ENCODE measurements at regions not wholly inside any gene's neighbourhood (a gene's known extent, or its start where the extent isn't known, plus 50 kb on each side); places are given as distances from the start of the nearest gene placed in this dataset.

DNA sequence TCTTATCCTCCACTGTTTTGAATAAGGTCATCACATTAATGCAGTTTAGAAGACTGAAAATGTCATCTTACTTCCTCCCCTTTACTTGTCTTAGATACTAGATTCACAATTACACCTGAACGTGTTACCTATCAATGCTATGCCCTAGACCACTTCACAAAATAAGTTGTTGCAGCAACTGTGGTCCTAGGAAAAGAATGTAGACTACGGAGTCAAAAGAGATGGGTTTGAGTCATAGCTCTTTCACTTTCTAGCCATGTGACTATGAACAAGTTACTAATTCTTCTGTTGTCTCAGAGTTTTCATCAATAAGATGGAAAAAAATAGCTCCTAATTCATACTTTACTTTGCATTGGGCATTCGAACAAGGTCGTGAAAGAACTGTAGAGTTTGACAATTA lies 164.3 kb upstream of the PREP start:
- no peak for FAIRE-seq
- Histone ChIP-seq H3K4me3 (ENCODE audit: low read depth, low read length) (no peak overlapping the region), H3K36me3 (ENCODE audit: control insufficient read depth, insufficient read depth, low read length) (no peaks in the 10 kb centered on the region), H3K27me3 (ENCODE audit: control insufficient read depth, insufficient read depth, low read length) (no peaks in the 10 kb centered on the region)
- TF ChIP-seq, protein P1, sequence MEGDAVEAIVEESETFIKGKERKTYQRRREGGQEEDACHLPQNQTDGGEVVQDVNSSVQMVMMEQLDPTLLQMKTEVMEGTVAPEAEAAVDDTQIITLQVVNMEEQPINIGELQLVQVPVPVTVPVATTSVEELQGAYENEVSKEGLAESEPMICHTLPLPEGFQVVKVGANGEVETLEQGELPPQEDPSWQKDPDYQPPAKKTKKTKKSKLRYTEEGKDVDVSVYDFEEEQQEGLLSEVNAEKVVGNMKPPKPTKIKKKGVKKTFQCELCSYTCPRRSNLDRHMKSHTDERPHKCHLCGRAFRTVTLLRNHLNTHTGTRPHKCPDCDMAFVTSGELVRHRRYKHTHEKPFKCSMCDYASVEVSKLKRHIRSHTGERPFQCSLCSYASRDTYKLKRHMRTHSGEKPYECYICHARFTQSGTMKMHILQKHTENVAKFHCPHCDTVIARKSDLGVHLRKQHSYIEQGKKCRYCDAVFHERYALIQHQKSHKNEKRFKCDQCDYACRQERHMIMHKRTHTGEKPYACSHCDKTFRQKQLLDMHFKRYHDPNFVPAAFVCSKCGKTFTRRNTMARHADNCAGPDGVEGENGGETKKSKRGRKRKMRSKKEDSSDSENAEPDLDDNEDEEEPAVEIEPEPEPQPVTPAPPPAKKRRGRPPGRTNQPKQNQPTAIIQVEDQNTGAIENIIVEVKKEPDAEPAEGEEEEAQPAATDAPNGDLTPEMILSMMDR (IDR thresholded peaks at IDR 0.05; ENCODE audit: insufficient read depth, low read length, severe bottlenecking): no peak
- no peak for DNase-seq (ENCODE audit: low read depth)

DNA sequence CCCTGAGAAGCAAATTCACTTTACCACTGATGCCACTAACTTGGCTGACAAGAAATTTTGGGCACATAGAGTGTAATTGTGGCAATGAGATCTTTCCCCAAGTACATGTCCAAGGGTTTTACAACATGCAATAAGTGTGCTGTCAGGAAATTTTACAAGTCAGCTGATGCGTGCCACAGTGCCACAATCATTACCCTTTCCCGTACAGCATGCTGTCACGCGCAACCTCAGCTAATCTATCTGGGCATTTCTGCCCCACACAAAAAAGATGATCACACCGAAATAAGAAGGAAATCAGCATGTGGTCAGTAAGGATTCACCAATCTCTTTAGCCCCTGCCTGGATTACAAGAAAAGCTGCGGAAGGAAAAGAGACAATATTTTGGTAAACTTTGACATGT lies 163.6 kb upstream of the PREP start:
- Histone ChIP-seq H3K4me3 (ENCODE audit: low read depth, low read length) (no peak overlapping the region), H3K27me3 (ENCODE audit: control insufficient read depth, insufficient read depth, low read length) (no peaks in the 10 kb centered on the region), H3K36me3 (ENCODE audit: control insufficient read depth, insufficient read depth, low read length) (no peaks in the 10 kb centered on the region)
- TF ChIP-seq, protein P1 (IDR thresholded peaks at IDR 0.05; ENCODE audit: insufficient read depth, low read length, severe bottlenecking): no peak
- FAIRE-seq (no peak), DNase-seq (ENCODE audit: low read depth) (no peak)

DNA sequence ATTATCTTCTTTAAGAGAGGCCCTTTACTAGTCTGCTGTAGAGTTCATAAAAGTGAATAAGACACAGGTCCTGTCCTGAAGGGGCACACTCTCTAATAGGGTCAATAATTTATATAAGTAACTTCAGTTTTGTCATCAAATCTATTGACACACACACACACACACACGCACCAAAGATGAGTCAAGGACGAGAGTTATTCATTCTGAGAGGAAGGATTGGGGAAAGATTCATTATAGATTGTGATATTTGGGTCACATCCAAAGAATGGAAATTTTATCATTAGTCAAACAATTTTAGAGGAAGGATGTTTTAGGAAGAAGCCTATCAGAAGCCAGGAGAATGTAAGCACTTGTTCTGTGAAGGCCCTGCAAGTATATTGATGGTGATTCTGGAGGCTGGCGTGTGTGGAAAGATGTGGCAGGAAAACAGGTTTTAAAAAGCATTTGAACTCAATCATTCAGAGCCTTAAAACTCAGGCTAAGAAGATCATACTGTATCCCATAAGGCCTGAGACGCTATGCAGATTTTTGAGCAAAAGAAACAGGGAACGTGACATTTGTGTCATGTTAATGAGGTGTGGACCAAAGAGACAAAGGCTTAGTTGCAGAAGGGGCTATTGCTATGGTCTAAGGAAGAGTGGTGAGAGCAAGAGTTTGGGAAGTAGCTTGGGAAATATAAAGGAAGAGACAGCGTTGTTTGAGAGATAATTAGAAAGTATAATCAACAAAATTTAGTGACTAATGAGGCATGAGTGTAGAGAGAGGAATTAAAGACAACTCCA lies 161.4 kb upstream of the PREP start:
- no peak overlapping the region for H3K4me3 ChIP-seq (ENCODE audit: low read depth, low read length)
- no peaks in the 10 kb centered on the region for H3K36me3 ChIP-seq (ENCODE audit: control insufficient read depth, insufficient read depth, low read length)
- DNase-seq (ENCODE audit: low read depth) (no peak), FAIRE-seq (no peak)
- TF ChIP-seq, protein P1 (IDR thresholded peaks at IDR 0.05; ENCODE audit: insufficient read depth, low read length, severe bottlenecking): no peak
- no peaks in the 10 kb centered on the region for H3K27me3 ChIP-seq (ENCODE audit: control insufficient read depth, insufficient read depth, low read length)

DNA sequence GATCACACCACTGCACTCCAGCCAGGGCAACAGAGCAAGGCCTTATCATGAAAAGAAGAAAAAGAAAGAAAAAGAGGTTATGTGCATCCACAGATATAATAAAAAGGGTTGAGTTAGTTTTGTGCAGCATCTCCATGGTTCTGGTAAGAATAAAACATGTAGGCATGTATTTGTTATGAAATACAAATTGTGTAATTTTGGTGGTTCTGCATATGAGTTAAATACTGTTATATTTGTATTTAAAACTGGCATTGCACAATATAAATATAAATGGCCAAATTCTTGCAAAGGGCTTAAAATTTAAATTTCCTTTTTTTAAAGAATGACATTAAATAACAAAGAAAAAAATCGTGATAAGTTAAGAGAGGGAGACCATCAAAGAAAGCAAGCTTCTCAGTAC lies 159.1 kb upstream of the PREP start:
- TF ChIP-seq, protein P1 (IDR thresholded peaks at IDR 0.05; ENCODE audit: insufficient read depth, low read length, severe bottlenecking): no peak
- no peaks in the 10 kb centered on the region for H3K27me3 ChIP-seq (ENCODE audit: control insufficient read depth, insufficient read depth, low read length)
- DNase-seq (ENCODE audit: low read depth) (no peak), FAIRE-seq (no peak)
- no peak overlapping the region for H3K4me3 ChIP-seq (ENCODE audit: low read depth, low read length)
- H3K36me3 ChIP-seq (ENCODE audit: control insufficient read depth, insufficient read depth, low read length): no peaks in the 10 kb centered on the region

- FAIRE-seq (peak; percentile 43), DNase-seq (ENCODE audit: low read depth) (peak; percentile 56)
- Histone ChIP-seq H3K27me3 (ENCODE audit: control insufficient read depth, insufficient read depth, low read length) (no peaks in the 10 kb centered on the region), H3K36me3 (ENCODE audit: control insufficient read depth, insufficient read depth, low read length) (no peaks in the 10 kb centered on the region), H3K4me3 (ENCODE audit: low read depth, low read length) (no peak overlapping the region)
- TF ChIP-seq, protein P1 (IDR thresholded peaks at IDR 0.05; ENCODE audit: insufficient read depth, low read length, severe bottlenecking): no peak
These were observed 158.6 kb upstream of the PREP start for GRCh38 chr6:105561486-105561885.

GRCh38 chr6:105560611-105561066 lies 157.8 kb upstream of the PREP start:
- TF ChIP-seq, protein P1 (IDR thresholded peaks at IDR 0.05; ENCODE audit: insufficient read depth, low read length, severe bottlenecking): no peak
- Histone ChIP-seq H3K36me3 (ENCODE audit: control insufficient read depth, insufficient read depth, low read length) (no peaks in the 10 kb centered on the region), H3K4me3 (ENCODE audit: low read depth, low read length) (no peak overlapping the region), H3K27me3 (ENCODE audit: control insufficient read depth, insufficient read depth, low read length) (no peaks in the 10 kb centered on the region)
- DNase-seq (ENCODE audit: low read depth): peak; percentile 92
- no peak for FAIRE-seq

Measured in bronchial epithelial cell (primary cell).